ENCODE measurements at regions not wholly inside any gene's neighbourhood (a gene's known extent, or its start where the extent isn't known, plus 50 kb on each side); places are given as distances from the start of the nearest gene placed in this dataset.

GRCh38 chr1:215002471-215002870 is 80.1 kb upstream of the KCNK2 start:
- H3K4me3 ChIP-seq (ENCODE audit: low read depth, low read length, poor library complexity, severe bottlenecking) = no peak overlapping the region
- no peaks in the 10 kb centered on the region for H3K4me1 ChIP-seq (ENCODE audit: insufficient read depth, low read length, poor library complexity, severe bottlenecking)
- intact Hi-C loops (cut with micrococcal nuclease; ENCODE audit: unreplicated experiment) = no loop called here
- DNase-seq (ENCODE audit: low spot score) = no peak
- ChIA-PET POLR2A (ENCODE audit: low non-redundant PET) (no interaction called here), CTCF (no interaction called here)
- H3K27ac ChIP-seq (ENCODE audit: low read depth, low read length, poor library complexity, severe bottlenecking) = no peak overlapping the region
- H3K36me3 ChIP-seq (ENCODE audit: insufficient read depth, low read length, poor library complexity, severe bottlenecking) = no peaks in the 10 kb centered on the region
- no peaks in the 10 kb centered on the region for H3K9me3 ChIP-seq (ENCODE audit: low read depth, low read length, poor library complexity, severe bottlenecking)
- TF ChIP-seq EZH2 (IDR thresholded peaks at IDR 0.05; ENCODE audit: borderline replicate concordance, low read depth, low read length, poor library complexity, severe bottlenecking) = no peak
- TF ChIP-seq, protein P1, sequence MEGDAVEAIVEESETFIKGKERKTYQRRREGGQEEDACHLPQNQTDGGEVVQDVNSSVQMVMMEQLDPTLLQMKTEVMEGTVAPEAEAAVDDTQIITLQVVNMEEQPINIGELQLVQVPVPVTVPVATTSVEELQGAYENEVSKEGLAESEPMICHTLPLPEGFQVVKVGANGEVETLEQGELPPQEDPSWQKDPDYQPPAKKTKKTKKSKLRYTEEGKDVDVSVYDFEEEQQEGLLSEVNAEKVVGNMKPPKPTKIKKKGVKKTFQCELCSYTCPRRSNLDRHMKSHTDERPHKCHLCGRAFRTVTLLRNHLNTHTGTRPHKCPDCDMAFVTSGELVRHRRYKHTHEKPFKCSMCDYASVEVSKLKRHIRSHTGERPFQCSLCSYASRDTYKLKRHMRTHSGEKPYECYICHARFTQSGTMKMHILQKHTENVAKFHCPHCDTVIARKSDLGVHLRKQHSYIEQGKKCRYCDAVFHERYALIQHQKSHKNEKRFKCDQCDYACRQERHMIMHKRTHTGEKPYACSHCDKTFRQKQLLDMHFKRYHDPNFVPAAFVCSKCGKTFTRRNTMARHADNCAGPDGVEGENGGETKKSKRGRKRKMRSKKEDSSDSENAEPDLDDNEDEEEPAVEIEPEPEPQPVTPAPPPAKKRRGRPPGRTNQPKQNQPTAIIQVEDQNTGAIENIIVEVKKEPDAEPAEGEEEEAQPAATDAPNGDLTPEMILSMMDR (conservative IDR thresholded peaks at IDR 0.05; ENCODE audit: low read depth, low read length) = no peak
- H3K27me3 ChIP-seq (replicated peaks; ENCODE audit: insufficient read depth, low read depth, low read length, poor library complexity) = peaks cover 22% of the 10 kb centered on the region
- BruUV-seq (replicated peaks) = no TSS peak

GRCh38 chr1:215003686-215004085 is 78.9 kb upstream of the KCNK2 start:
- Histone ChIP-seq H3K9me3 (ENCODE audit: low read depth, low read length, poor library complexity, severe bottlenecking) (no peaks in the 10 kb centered on the region), H3K36me3 (ENCODE audit: insufficient read depth, low read length, poor library complexity, severe bottlenecking) (no peaks in the 10 kb centered on the region), H3K4me1 (ENCODE audit: insufficient read depth, low read length, poor library complexity, severe bottlenecking) (no peaks in the 10 kb centered on the region), H3K4me3 (ENCODE audit: low read depth, low read length, poor library complexity, severe bottlenecking) (no peak overlapping the region), H3K27ac (ENCODE audit: low read depth, low read length, poor library complexity, severe bottlenecking) (no peak overlapping the region), H3K27me3 (replicated peaks; ENCODE audit: insufficient read depth, low read depth, low read length, poor library complexity) (peaks cover 24% of the 10 kb centered on the region)
- no peak for DNase-seq (ENCODE audit: low spot score)
- intact Hi-C loops (cut with micrococcal nuclease; ENCODE audit: unreplicated experiment) = no loop called here
- TF ChIP-seq EZH2 (IDR thresholded peaks at IDR 0.05; ENCODE audit: borderline replicate concordance, low read depth, low read length, poor library complexity, severe bottlenecking) = no peak
- TF ChIP-seq, protein P1 (conservative IDR thresholded peaks at IDR 0.05; ENCODE audit: low read depth, low read length) = no peak
- POLR2A ChIA-PET (ENCODE audit: low non-redundant PET) = no interaction called here
- no TSS peak for BruUV-seq (replicated peaks)
- CTCF ChIA-PET = no interaction called here

GRCh38 chr1:215004121-215004827 is 78.3 kb upstream of the KCNK2 start:
- Histone ChIP-seq H3K27me3 (replicated peaks; ENCODE audit: insufficient read depth, low read depth, low read length, poor library complexity) (peaks cover 29% of the 10 kb centered on the region), H3K36me3 (ENCODE audit: insufficient read depth, low read length, poor library complexity, severe bottlenecking) (no peaks in the 10 kb centered on the region), H3K9me3 (ENCODE audit: low read depth, low read length, poor library complexity, severe bottlenecking) (no peaks in the 10 kb centered on the region), H3K27ac (ENCODE audit: low read depth, low read length, poor library complexity, severe bottlenecking) (no peak overlapping the region), H3K4me1 (ENCODE audit: insufficient read depth, low read length, poor library complexity, severe bottlenecking) (no peaks in the 10 kb centered on the region), H3K4me3 (ENCODE audit: low read depth, low read length, poor library complexity, severe bottlenecking) (no peak overlapping the region)
- no peak for TF ChIP-seq EZH2 (IDR thresholded peaks at IDR 0.05; ENCODE audit: borderline replicate concordance, low read depth, low read length, poor library complexity, severe bottlenecking)
- TF ChIP-seq, protein P1 (conservative IDR thresholded peaks at IDR 0.05; ENCODE audit: low read depth, low read length) = no peak
- CTCF ChIA-PET = no interaction called here
- no TSS peak for BruUV-seq (replicated peaks)
- POLR2A ChIA-PET (ENCODE audit: low non-redundant PET) = no interaction called here
- DNase-seq (ENCODE audit: low spot score) = no peak
- intact Hi-C loops (cut with micrococcal nuclease; ENCODE audit: unreplicated experiment) = no loop called here
